DND-41 (cell line): ENCODE measurements at regions not wholly inside any gene's neighbourhood (a gene's known extent, or its start where the extent isn't known, plus 50 kb on each side); places are given as distances from the start of the nearest gene placed in this dataset.

Experiments used
- CTCF ChIP-seq: IDR thresholded peaks from 2 replicates; pipeline ENCODE4 v1.5.1; 2012; ENCODE audit warnings: borderline replicate concordance, low read length, moderate library complexity, mild to moderate bottlenecking; ENCODE audit not compliant: poor library complexity, severe bottlenecking; ENCODE audit errors: extremely low read depth
- EZH2 ChIP-seq: IDR thresholded peaks from 3 replicates; pipeline ENCODE4 v1.6.1; 2012; ENCODE audit warnings: borderline replicate concordance, low read depth, mild to moderate bottlenecking, moderate library complexity, low read length, inconsistent platforms; ENCODE audit not compliant: severe bottlenecking

DNA sequence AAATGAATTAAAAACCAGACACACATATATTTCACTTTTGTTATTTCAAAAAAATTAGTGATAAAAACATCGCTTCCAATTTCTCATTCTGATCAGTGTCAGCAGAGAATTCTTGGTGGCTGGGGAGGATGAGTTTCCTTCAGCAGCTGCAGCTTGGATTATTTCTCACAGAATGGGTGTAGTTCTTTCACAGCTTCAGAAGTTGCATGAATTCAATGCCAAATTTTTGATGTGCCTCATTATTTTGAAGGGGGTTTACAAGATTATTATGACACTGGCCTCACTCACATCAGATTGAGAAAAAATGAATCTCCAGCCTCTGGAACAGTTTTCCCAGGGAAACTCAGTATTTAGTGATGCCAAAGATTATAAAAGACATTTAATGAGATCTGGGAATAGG, 184.9 kb upstream of the WDFY3 start:
- TF ChIP-seq CTCF: no peak
- no peak for TF ChIP-seq EZH2
